ELF-1 (cell line): ENCODE measurements at regions not wholly inside any gene's neighbourhood (a gene's known extent, or its start where the extent isn't known, plus 50 kb on each side); places are given as distances from the start of the nearest gene placed in this dataset.

Source experiments
- DNase-seq: peaks from one replicate; pipeline ENCODE4 v3.0.0-alpha.2; 2016; ENCODE audit warnings: low read depth, low spot score

DNA sequence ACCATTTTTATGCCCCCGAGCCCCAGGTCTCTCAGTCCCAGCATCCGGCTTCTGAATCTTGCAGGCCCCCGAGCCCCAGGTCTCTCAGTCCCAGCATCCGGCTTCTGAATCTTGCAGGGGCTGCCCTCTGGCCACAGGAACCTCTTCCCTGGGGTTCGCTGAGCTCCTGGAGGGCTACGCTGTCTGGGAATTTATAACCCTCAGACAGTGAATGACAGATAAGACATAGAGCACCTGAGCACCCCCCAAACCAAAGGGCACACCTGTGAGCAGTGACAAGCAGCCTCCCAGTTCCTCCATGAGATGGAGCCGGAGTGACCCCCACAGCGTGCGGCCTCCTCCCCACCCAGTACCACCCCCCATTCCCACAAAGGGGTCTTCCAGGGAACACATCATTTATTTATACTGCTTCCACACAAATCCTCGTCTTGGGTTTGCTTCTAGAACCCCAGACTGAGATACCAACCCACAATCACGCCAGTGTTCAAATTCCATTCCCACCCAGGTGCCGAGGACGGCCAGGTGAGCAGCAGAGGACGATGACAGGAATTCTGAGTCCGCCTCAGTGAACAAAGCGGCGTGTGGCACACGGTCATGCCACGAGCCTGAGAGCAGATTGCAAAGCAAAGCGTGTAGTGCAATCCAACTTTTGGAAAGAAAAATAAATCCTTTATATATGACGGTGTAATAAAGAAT is 57.7 kb upstream of the FAM20C start:
- no peak for DNase-seq

DNA sequence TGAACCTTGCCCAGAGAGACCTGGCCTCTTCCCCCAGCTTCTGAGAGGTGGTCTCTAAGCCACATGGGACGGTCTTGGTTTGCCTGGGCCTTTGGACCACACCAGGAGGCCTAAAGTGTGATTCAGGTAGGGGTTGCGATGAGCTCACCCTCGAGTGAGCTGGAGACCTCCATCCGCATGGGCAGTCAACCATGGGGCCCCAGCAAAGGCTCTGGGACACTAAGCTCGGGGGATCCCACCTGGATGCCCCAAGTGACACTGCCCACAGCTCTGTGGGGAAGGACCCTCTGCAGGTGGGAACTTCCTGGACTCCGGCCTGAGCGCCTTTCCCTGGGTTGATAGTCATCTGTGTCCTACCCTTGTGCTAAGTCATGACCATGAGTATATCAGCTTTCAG is 57.1 kb upstream of the FAM20C start:
- no peak for DNase-seq

DNA sequence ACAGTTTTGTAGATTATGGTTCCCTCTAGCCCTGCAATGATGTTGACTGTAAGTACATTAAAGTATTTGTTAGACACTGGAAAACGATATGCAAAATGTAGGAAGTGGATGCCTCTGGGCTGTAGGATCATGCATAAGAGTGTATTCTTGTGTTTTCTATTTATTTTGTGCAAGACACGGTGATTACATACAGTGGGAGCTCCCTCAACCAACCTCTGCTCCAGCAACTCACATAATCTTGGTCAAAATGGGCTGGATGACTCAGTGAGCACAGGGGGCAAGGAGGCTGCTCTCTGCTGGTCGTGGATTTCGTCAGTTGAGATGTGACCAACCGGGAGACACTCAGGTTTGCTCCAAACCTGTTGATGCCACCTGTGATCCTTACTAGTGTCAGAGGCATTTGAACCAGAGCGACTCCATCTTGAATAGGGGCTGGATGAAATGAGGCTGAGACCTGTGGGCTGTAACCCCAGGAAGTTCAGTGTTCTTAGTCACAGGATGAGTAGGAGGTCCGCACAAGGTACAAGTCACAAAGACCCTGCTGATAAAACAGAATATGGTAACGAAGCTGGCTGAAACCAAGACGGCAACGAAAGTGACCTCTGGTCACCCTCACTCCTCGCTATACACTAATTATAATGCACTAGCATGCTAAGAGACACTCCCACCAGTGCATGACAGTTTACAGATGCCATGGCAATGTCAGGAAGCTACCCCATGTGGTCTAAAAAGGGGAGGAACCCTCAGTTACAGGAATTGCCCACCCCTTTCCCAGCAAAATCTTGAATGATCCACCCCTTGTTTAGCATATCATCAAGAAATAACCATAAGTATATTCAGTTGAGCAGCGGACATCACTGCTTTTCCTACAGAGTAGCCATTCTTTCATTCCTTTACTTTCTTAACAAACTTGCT is 56.4 kb upstream of the FAM20C start:
- no peak for DNase-seq

DNA sequence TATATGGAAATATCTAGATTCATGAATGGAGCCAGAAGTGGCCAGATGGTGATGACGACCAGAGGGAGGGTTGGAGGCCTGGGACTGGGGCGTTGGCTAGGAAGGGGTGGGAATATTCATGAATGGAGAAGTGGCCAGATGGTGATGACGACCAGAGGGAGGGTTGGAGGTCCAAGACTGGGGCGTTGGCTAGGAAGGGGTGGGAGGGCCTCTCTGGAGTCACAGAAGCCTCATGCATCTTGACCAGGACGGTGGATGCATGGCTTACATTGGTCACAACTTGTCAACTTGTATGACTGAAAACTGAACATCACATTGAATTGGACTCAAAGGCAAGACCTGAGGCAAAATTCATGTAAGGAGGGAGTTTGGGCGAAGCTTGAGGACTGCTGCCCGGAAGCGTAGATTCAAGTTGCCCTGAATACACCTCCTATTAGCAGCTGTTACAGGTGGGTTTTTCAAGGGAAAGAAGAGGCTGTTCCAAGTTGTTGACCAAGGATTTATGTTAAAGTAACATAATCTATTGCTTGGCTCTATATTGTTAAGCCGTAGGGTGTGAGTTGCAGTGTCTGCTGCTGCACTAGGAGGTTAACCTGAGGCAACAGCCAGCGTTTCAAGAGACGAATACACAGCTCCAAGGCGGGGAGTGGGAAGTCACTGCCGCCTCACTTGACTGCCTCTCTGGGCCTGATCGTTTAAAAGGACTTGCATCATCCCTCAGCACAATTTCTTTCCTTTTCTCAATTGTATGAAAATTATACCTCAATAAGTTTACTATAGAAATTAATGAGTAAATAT is 55.1 kb upstream of the FAM20C start:
- no peak for DNase-seq

DNA sequence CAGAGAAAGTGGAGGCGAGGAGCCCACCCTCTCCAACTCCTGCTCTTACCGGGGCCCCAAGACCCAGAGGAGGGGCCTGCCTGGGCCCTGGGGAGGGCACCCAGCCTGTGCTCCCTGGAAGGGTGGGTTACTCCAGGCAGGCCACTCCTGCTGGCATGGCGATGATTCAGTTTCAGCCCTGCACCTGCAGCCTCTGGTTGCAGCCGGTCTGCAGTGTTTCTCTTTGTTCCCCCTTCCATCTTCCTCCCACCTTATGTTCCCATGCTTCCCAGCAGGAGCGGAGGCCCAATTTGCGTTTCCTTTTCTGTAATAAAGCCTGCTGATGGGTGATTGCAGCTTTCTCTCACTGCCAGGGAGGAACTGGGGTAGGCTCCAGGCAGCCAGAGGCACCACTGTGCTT is 53.2 kb upstream of the FAM20C start:
- DNase-seq = no peak

DNA sequence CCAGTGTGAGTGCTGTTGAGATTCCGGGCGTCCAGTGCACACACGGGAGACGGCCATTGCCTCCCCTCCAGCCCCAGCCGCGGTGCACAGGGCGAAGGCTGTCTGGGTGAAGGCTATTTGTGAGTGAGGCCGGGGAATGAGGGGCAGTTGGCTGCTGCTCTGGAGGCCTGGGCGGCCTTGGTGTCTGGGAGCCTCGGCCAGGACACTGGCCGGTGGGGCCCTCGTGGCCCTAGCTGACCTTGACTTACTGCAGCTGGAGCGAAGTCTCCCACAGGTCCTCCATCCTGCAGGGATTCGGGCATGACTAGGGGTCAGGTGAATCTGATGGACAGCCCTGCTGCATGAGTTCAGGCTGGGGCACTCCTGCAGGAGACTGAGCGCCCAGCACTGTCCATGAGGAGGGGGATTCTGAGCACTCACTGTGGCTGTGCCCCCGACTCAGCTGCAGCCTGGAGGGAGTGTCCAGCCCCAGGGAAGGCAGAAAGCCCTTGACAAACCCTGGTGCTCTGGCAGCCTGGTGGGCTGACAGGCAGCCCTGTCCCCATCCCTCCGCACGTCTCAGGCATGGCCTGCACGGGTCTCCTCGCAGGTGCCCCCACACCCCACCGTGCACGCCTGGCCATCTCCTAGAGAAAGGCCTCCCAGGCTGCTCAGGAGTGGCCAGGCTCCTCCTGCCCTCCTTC is 52.7 kb upstream of the FAM20C start:
- no peak for DNase-seq

DNA sequence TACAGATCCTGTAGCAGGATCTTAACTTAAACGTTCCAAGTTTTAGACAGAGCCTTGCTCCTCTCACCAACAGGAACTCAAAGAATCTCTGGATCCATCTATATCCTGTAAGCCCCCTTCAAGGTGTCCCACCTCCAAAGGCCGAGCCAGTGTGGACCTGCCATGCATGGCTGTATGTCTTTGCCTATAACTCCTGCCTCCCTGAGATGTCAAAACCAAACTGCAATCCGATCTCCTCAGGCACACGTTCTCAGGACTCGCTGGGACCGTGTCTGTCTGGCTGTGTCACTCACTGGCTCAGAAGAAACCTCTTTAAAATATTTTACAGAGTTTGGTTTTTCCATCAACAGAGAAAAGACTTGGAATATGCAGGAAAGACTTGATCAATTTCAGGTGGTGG is 51.4 kb upstream of the FAM20C start:
- no peak for DNase-seq

DNA sequence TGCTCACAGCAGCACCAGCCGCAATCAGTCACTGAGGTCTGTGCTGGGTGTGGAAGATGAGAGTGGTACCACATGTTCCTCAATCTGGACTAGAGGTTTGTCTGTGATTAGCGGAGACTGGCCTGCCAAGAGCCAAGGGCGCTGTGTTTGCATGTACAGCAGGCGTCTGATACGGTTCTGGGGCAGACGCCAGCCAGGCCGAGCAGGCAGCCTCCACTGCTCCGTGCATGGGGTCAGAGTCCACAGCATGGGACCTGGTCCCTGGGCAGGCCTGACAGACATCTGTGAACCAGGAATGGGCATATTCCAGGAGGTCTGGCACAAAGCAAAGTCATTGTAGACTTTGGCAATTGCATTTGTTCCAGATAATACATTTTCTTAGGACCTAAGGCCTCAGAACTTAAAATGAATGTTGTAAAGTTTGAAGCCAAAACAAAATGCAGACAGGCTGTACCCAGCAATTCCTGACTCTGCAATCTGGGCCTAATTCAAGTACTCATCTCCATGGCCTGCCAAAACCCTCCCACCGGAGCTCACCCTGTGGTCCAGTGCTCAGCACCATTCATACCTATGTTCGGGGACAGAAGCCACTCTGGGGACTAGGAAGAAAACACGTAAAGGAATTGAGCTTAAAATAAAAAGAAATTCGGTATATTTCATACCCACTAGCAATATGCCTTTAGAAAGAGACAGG is 50.0 kb upstream of the FAM20C start:
- DNase-seq = no peak
